HCT116 (cell line): ENCODE measurements at regions not wholly inside any gene's neighbourhood (a gene's known extent, or its start where the extent isn't known, plus 50 kb on each side); places are given as distances from the start of the nearest gene placed in this dataset.

Experiments
- ATAC-seq: fragments of 200-7000 bp; cut with Tn5 transposase; 2 replicates; pipeline ENCODE4 v1.9.1; 2020; ENCODE audit warnings: mild to moderate bottlenecking, moderate library complexity
- BruUV-seq: library from RNA; stranded (reverse); fragments of 400-500 nt; replicated peaks from 2 replicates; lab custom pipeline; 2021; lab: Mats Ljungman, UMichigan
- CTCF ChIA-PET: fragments of 300-600 bp; sonication (Branson Sonifier 250); formaldehyde crosslinking; loops from one replicate; lab custom pipeline; 2021; ENCODE audit warnings: antibody characterized with exemption; lab: Charles Lee
- POLR2A ChIA-PET: fragments of 300-600, 350-600 bp; sonication (Branson Sonifier 250); formaldehyde crosslinking; loops from one replicate; lab custom pipeline; 2021; ENCODE audit warnings: antibody characterized with exemption; lab: Charles Lee
- RAD21 ChIA-PET, 2 experiments: fragments of 300-600 bp; sonication (Branson Sonifier 250); formaldehyde crosslinking; loops; one replicate each; lab custom pipeline; 2023; ENCODE audit warnings: low total read pairs in 2 of 2; ENCODE audit not compliant: uncharacterized antibody in 2 of 2, unreplicated experiment in 2 of 2, low non-redundant PET in 1 of 2; lab: Charles Lee
- DNase-seq: peaks from one replicate; pipeline ENCODE4 v3.0.0-alpha.2; 2010; ENCODE audit warnings: low read depth, low spot score
- H2AFZ ChIP-seq: fragments of 200-600 bp; shearing (Covaris generic), sonication (generic); 2 replicates; pipeline ENCODE4 v1.6.1; 2017; ENCODE audit warnings: low read depth, mixed run types, mixed read lengths, antibody characterized with exemption, low read length; ENCODE audit not compliant: poor library complexity, severe bottlenecking
- H3K27ac ChIP-seq: 2 replicates; pipeline ENCODE4 v1.5.1; 2012; ENCODE audit warnings: low read depth, low read length
- H3K27me3 ChIP-seq: fragments of 200-600 bp; sonication (generic); 2 replicates; pipeline ENCODE4 v1.6.1; 2016; ENCODE audit warnings: mixed run types, low read length, mixed read lengths; ENCODE audit not compliant: insufficient read depth
- H3K36me3 ChIP-seq, 2 experiments: fragments of 200-500 bp in 1 of 2; fragments of 200-600 bp in 1 of 2; sonication (Bioruptor generic) in 1 of 2; sonication (generic) in 1 of 2; 2 replicates each; pipeline versions ENCODE4 v1.5.1 to v1.6.1; 2014 to 2016; ENCODE audit warnings: low read length in 2 of 2, inconsistent platforms in 1 of 2, mixed read lengths in 1 of 2, mixed run types in 1 of 2; ENCODE audit not compliant: insufficient read depth in 2 of 2, control insufficient read depth in 1 of 2
- H3K4me1 ChIP-seq, 2 experiments: fragments of 200-600 bp in 1 of 2; sonication (generic) in 1 of 2; 2 replicates each; pipeline versions ENCODE4 v1.5.1 to v1.6.1; 2012 to 2017; ENCODE audit warnings: low read length in 2 of 2, inconsistent platforms in 1 of 2, mild to moderate bottlenecking in 1 of 2, mixed read lengths in 1 of 2, mixed run types in 1 of 2, moderate library complexity in 1 of 2; ENCODE audit not compliant: insufficient read depth in 2 of 2, control insufficient read depth in 1 of 2
- H3K4me2 ChIP-seq: fragments of 200-600 bp; sonication (generic); 2 replicates; pipeline ENCODE4 v1.6.1; 2017; ENCODE audit warnings: mixed run types, low read length, mixed read lengths
- H3K4me3 ChIP-seq, 2 experiments: fragments of 200-600 bp in 1 of 2; sonication (generic) in 1 of 2; replicated peaks in 1 of 2; 2 replicates each; pipeline ENCODE4 v1.5.1; 2011 to 2016; ENCODE audit warnings: low read length in 2 of 2, control low read depth in 1 of 2, low read depth in 1 of 2, mild to moderate bottlenecking in 1 of 2, mixed read lengths in 1 of 2, mixed run types in 1 of 2
- H3K79me2 ChIP-seq: fragments of 200-600 bp; sonication (generic); 2 replicates; pipeline ENCODE4 v1.6.1; 2017; ENCODE audit warnings: mild to moderate bottlenecking, mixed run types, low read length, moderate library complexity, mixed read lengths; ENCODE audit not compliant: insufficient read depth
- H3K9ac ChIP-seq: fragments of 200-600 bp; sonication (generic); 2 replicates; pipeline ENCODE4 v1.6.1; 2016; ENCODE audit warnings: low read length, mixed read lengths
- H3K9me2 ChIP-seq: fragments of 200-600 bp; sonication (generic), shearing (Covaris generic); 2 replicates; pipeline ENCODE4 v1.6.1; 2017; ENCODE audit warnings: mixed run types, mild to moderate bottlenecking, moderate library complexity; ENCODE audit not compliant: insufficient read depth
- H3K9me3 ChIP-seq, 2 experiments: fragments of 200-500 bp in 1 of 2; fragments of 200-600 bp in 1 of 2; sonication (Bioruptor generic) in 1 of 2; sonication (generic) in 1 of 2; 2 replicates each; pipeline ENCODE4 v1.6.1; 2014 to 2017; ENCODE audit warnings: low read length in 2 of 2, mixed read lengths in 2 of 2, inconsistent platforms in 1 of 2, low read depth in 1 of 2, mild to moderate bottlenecking in 1 of 2, mixed run types in 1 of 2, moderate library complexity in 1 of 2; ENCODE audit not compliant: control insufficient read depth in 1 of 2, insufficient read depth in 1 of 2
- H4K20me1 ChIP-seq: fragments of 200-600 bp; sonication (generic), shearing (Covaris generic); 2 replicates; pipeline ENCODE4 v1.6.1; 2017; ENCODE audit warnings: mixed run types, mild to moderate bottlenecking, moderate library complexity; ENCODE audit not compliant: insufficient read depth
- CEBPB ChIP-seq: IDR thresholded peaks from 2 replicates; pipeline ENCODE4 v1.6.1; 2012; ENCODE audit warnings: low read depth
- CTCF ChIP-seq, 3 experiments: fragments of 200-600 bp in 1 of 3; sonication (generic) in 1 of 3; IDR thresholded peaks in 2 of 3; conservative IDR thresholded peaks in 1 of 3; 2 replicates each; pipeline ENCODE4 v1.5.1; 2012 to 2017; ENCODE audit warnings: low read depth in 2 of 3, low read length in 2 of 3, antibody characterized with exemption in 1 of 3, borderline replicate concordance in 1 of 3, control low read depth in 1 of 3, mild to moderate bottlenecking in 1 of 3, mixed read lengths in 1 of 3, mixed run types in 1 of 3, moderate library complexity in 1 of 3; ENCODE audit not compliant: insufficient read depth in 1 of 3
- EGR1 ChIP-seq: IDR thresholded peaks from 2 replicates; pipeline ENCODE4 v1.6.1; 2012; ENCODE audit warnings: low read depth
- ELF1 ChIP-seq: IDR thresholded peaks from 2 replicates; pipeline ENCODE4 v1.6.1; 2012; ENCODE audit warnings: low read depth, borderline replicate concordance
- EZH2 ChIP-seq: fragments of 200-600 bp; sonication (generic); IDR thresholded peaks from 2 replicates; pipeline ENCODE4 v1.6.1; 2017; ENCODE audit warnings: antibody characterized with exemption, mixed run types
- FOSL1 ChIP-seq: IDR thresholded peaks from 2 replicates; pipeline ENCODE4 v1.6.1; 2012; ENCODE audit warnings: low read depth
- JUND ChIP-seq: IDR thresholded peaks from 2 replicates; pipeline ENCODE4 v1.6.1; 2012
- MAX ChIP-seq: IDR thresholded peaks from 2 replicates; pipeline ENCODE4 v1.6.1; 2012
- POLR2A ChIP-seq: IDR thresholded peaks from 2 replicates; pipeline ENCODE4 v1.7.0; 2011; ENCODE audit warnings: borderline replicate concordance; ENCODE audit not compliant: insufficient read depth, insufficient read length; ENCODE audit errors: extremely low read depth
- RAD21 ChIP-seq: IDR thresholded peaks from 2 replicates; pipeline ENCODE4 v1.6.1; 2012; ENCODE audit warnings: low read depth, mild to moderate bottlenecking
- REST ChIP-seq: IDR thresholded peaks from 2 replicates; pipeline ENCODE4 v1.6.1; 2012; ENCODE audit warnings: low read depth
- SIN3A ChIP-seq: IDR thresholded peaks from 2 replicates; pipeline ENCODE4 v1.6.1; 2012; ENCODE audit warnings: low read depth
- SP1 ChIP-seq: IDR thresholded peaks from 2 replicates; pipeline ENCODE4 v1.6.1; 2012; ENCODE audit warnings: low read depth
- SRF ChIP-seq: IDR thresholded peaks from 2 replicates; pipeline ENCODE4 v1.6.1; 2012; ENCODE audit warnings: low read depth
- TCF7L2 ChIP-seq: IDR thresholded peaks from 2 replicates; pipeline ENCODE4 v1.7.0; 2011; ENCODE audit warnings: borderline replicate concordance, inconsistent platforms; ENCODE audit not compliant: insufficient read depth, insufficient read length; ENCODE audit errors: extremely low read depth
- ZBTB33 ChIP-seq: IDR thresholded peaks from 2 replicates; pipeline ENCODE4 v1.6.1; 2011; ENCODE audit warnings: mild to moderate bottlenecking, low read length, moderate library complexity; ENCODE audit not compliant: insufficient replicate concordance; ENCODE audit errors: extremely low read depth
- ZNF274 ChIP-seq: fragments of 200-500 bp; sonication (Bioruptor generic); IDR thresholded peaks from 2 replicates; pipeline ENCODE4 v1.6.1; 2014; ENCODE audit warnings: mild to moderate bottlenecking, low read depth, low read length, inconsistent platforms
- intact Hi-C: fragments of 100-400 bp; cut with micrococcal nuclease; formaldehyde crosslinking; loops from 2 replicates; pipeline ENCODE4 v1.10.0; 2022

- H3K9ac ChIP-seq = no peak overlapping the region
- intact Hi-C loops = no loop called here
- H2AFZ ChIP-seq = no peak overlapping the region
- POLR2A ChIA-PET = no interaction called here
- ATAC-seq = no peak
- CTCF ChIA-PET = no interaction called here
- DNase-seq = no peak
- no peak overlapping the region for H3K27ac ChIP-seq
- no peaks in the 10 kb centered on the region for H4K20me1 ChIP-seq
- no peak overlapping the region for H3K4me2 ChIP-seq
- peaks cover 0 to 4% of the 10 kb centered on the region in 2 experiments; a peak in 1 of 4 replicates for H3K9me3 ChIP-seq
- H3K79me2 ChIP-seq = no peaks in the 10 kb centered on the region
- TF ChIP-seq MAX = no peak
- no peak for TF ChIP-seq RAD21
- TF ChIP-seq CEBPB = no peak
- no peak for TF ChIP-seq SP1
- TF ChIP-seq EGR1 = no peak
- no peak for TF ChIP-seq SIN3A
- TF ChIP-seq ZBTB33 = no peak
- no peak for TF ChIP-seq POLR2A
- TF ChIP-seq SRF = no peak
- TF ChIP-seq CTCF (IDR thresholded peaks at IDR 0.05 in 2 of 3, conservative IDR thresholded peaks at IDR 0.05 in 1 of 3; ENCODE audit: borderline replicate concordance in 1 of 3, insufficient read depth in 1 of 3, low read depth in 2 of 3, low read length in 2 of 3) = no peak
- no peak for TF ChIP-seq REST
- no peak for TF ChIP-seq FOSL1
- TF ChIP-seq ZNF274 = no peak
- no peak for TF ChIP-seq EZH2
- no peak for TF ChIP-seq JUND
- TF ChIP-seq TCF7L2 = no peak
- TF ChIP-seq ELF1 = no peak
- H3K4me1 ChIP-seq = no peaks in the 10 kb centered on the region
- no peaks in the 10 kb centered on the region for H3K36me3 ChIP-seq
- H3K9me2 ChIP-seq = no peaks in the 10 kb centered on the region
- no peaks in the 10 kb centered on the region for H3K27me3 ChIP-seq
- RAD21 ChIA-PET = no interaction called here
- BruUV-seq = no TSS peak
- no peak overlapping the region for H3K4me3 ChIP-seq
These were observed 261.4 kb upstream of the NRIP1 start for GRCh38 chr21:15326032-15326867.
